K562 (cell line): ENCODE measurements at regions not wholly inside any gene's neighbourhood (a gene's known extent, or its start where the extent isn't known, plus 50 kb on each side); places are given as distances from the start of the nearest gene placed in this dataset.
A peak's percentile ranks its signal among the peaks of the same experiment; 100 is the strongest.

Experiments used
- ATAC-seq: fragments of 200-7000 bp; cut with Tn5 transposase; 3 replicates; pipeline ENCODE4 v1.9.1; 2020; ENCODE audit warnings: moderate library complexity
- BruUV-seq: library from RNA; stranded (reverse); fragments of 400-500 nt; replicated peaks from 2 replicates; lab custom pipeline; 2021; lab: Mats Ljungman, UMichigan
- CTCF ChIA-PET: fragments of 300-600 bp; formaldehyde crosslinking; extraction: SDS; loops from one replicate; lab custom pipeline; 2021; ENCODE audit warnings: low intra/inter-chr PET ratio; lab: Yijun Ruan, JAX
- POLR2A ChIA-PET: fragments of 300-600, 350-650 bp; sonication (Branson Sonifier 250); formaldehyde crosslinking; extraction: SDS; loops from one replicate; lab custom pipeline; 2021; ENCODE audit warnings: antibody characterized with exemption, inconsistent platforms; lab: Yijun Ruan, JAX
- DNase-seq, 4 experiments: peaks; one replicate each; pipeline versions ENCODE4 v3.0.0 to v3.0.0-alpha.2; 2011 to 2018; ENCODE audit warnings: low spot score in 3 of 4, mixed read lengths in 3 of 4; ENCODE audit errors: extremely low read depth in 1 of 4
- FAIRE-seq: peaks from 2 replicates; lab custom pipeline; 2011; peaks lifted over from hg19 to GRCh38; lab: Jason Lieb, UNC
- H2AFZ ChIP-seq: 2 replicates; pipeline ENCODE4 v1.6.0; 2011; ENCODE audit warnings: low read depth, low read length, control low read depth, inconsistent platforms
- H3K27ac ChIP-seq: fragments of 200-600 bp; 3 replicates; pipeline ENCODE4 v1.8.0; 2011; ENCODE audit warnings: low read depth, mild to moderate bottlenecking, control low read depth, inconsistent platforms, low read length, moderate library complexity, mixed read lengths; ENCODE audit errors: extremely low read depth
- H3K27me3 ChIP-seq, 2 experiments: fragments of 300-600 bp in 1 of 2; 2 replicates in 1 of 2; 3 replicates in 1 of 2; pipeline versions ENCODE4 v1.6.0 to v1.8.0; 2011; ENCODE audit warnings: inconsistent platforms in 2 of 2, low read length in 2 of 2, mild to moderate bottlenecking in 1 of 2, mixed read lengths in 1 of 2, moderate library complexity in 1 of 2; ENCODE audit not compliant: control insufficient read depth in 2 of 2, insufficient read depth in 2 of 2
- H3K36me3 ChIP-seq: fragments of 300-600 bp; 3 replicates; pipeline ENCODE4 v1.8.0; 2011; ENCODE audit warnings: mild to moderate bottlenecking, low read length, inconsistent platforms; ENCODE audit not compliant: control insufficient read depth, insufficient read depth
- H3K4me1 ChIP-seq, 2 experiments: fragments of 200-600 bp in 1 of 2; replicated peaks in 1 of 2; 2 replicates in 1 of 2; 3 replicates in 1 of 2; pipeline versions ENCODE4 v1.5.1 to v1.8.0; 2011; ENCODE audit warnings: inconsistent platforms in 2 of 2, low read length in 2 of 2, mild to moderate bottlenecking in 1 of 2, mixed read lengths in 1 of 2, moderate library complexity in 1 of 2; ENCODE audit not compliant: control insufficient read depth in 2 of 2, insufficient read depth in 2 of 2
- H3K4me2 ChIP-seq: 2 replicates; pipeline ENCODE4 v1.6.1; 2011; ENCODE audit warnings: low read length, control low read depth, inconsistent platforms, mixed read lengths; ENCODE audit not compliant: insufficient read depth
- H3K4me3 ChIP-seq: fragments of 200-600 bp; sonication (generic), shearing (Covaris generic); 2 replicates; pipeline ENCODE4 v1.5.1; 2016; ENCODE audit warnings: control low read depth, inconsistent platforms
- H3K79me2 ChIP-seq: fragments of 200-600 bp; 3 replicates; pipeline ENCODE4 v1.8.0; 2011; ENCODE audit warnings: low read length, inconsistent platforms; ENCODE audit not compliant: control insufficient read depth, insufficient read depth
- H3K9ac ChIP-seq, 2 experiments: 2 replicates each; pipeline versions ENCODE4 v1.6.0 to v1.6.1; 2011; ENCODE audit warnings: low read depth in 2 of 2, low read length in 2 of 2, control low read depth in 1 of 2, inconsistent platforms in 1 of 2, mild to moderate bottlenecking in 1 of 2, mixed read lengths in 1 of 2; ENCODE audit not compliant: insufficient read depth in 1 of 2
- H3K9me1 ChIP-seq: one replicate; pipeline ENCODE4 v1.6.0; 2011; ENCODE audit warnings: inconsistent platforms, mild to moderate bottlenecking, low read length, moderate library complexity; ENCODE audit not compliant: control insufficient read depth, insufficient read depth
- H3K9me3 ChIP-seq: replicated peaks from 2 replicates; pipeline ENCODE4 v1.5.1; 2011; ENCODE audit warnings: low read depth, low read length, inconsistent platforms; ENCODE audit not compliant: control insufficient read depth, insufficient read depth
- H4K20me1 ChIP-seq: replicated peaks from 2 replicates; pipeline ENCODE4 v1.6.1; 2011; ENCODE audit warnings: low read length, inconsistent platforms, mixed read lengths; ENCODE audit not compliant: control insufficient read depth, insufficient read depth
- ATF1 ChIP-seq, 2 experiments: fragments of 450-650 bp in 1 of 2; IDR thresholded peaks; 2 replicates each; pipeline ENCODE4 v1.6.1; 2016; ENCODE audit warnings: missing compliant biosample characterization in 1 of 2, missing genetic modification characterization in 1 of 2
- C11orf30 ChIP-seq: fragments of 450-650 bp; IDR thresholded peaks from 2 replicates; pipeline ENCODE4 v1.6.1; 2016; ENCODE audit warnings: low read depth, mild to moderate bottlenecking
- JUNB ChIP-seq: fragments of 450-650 bp; formaldehyde crosslinking; conservative IDR thresholded peaks from 2 replicates; pipeline ENCODE4 v1.4.0; 2020; ENCODE audit warnings: mild to moderate bottlenecking
- KLF10 ChIP-seq: fragments of 250-450 bp; sonication (Bioruptor Pico); IDR thresholded peaks from 2 replicates; pipeline ENCODE4 v1.6.1; 2021; ENCODE audit warnings: matching md5 sums
- MAFG ChIP-seq: fragments of 450-650 bp; conservative IDR thresholded peaks from 2 replicates; pipeline ENCODE4 v1.6.1; 2016; ENCODE audit warnings: missing genetic modification characterization, missing compliant biosample characterization
- MAFK ChIP-seq: IDR thresholded peaks from 2 replicates; pipeline ENCODE4 v1.6.1; 2011; ENCODE audit warnings: low read length, improper control_type of control experiment
- MAZ ChIP-seq, 2 experiments: fragments of 450-650 bp in 1 of 2; sonication (generic) in 1 of 2; formaldehyde crosslinking; IDR thresholded peaks in 1 of 2; conservative IDR thresholded peaks in 1 of 2; 2 replicates each; pipeline versions ENCODE4 v1.4.0 to v1.5.0; 2020; ENCODE audit warnings: mild to moderate bottlenecking in 1 of 2, missing genetic modification reagents in 1 of 2
- NFATC3 ChIP-seq: fragments of 450-650 bp; IDR thresholded peaks from 2 replicates; pipeline ENCODE4 v1.6.1; 2017; ENCODE audit warnings: mild to moderate bottlenecking
- NFXL1 ChIP-seq: fragments of 450-650 bp; formaldehyde crosslinking; IDR thresholded peaks from 2 replicates; pipeline ENCODE4 v1.4.0; 2021; ENCODE audit warnings: mild to moderate bottlenecking
- PHTF2 ChIP-seq: fragments of 250-450 bp; sonication (Bioruptor Pico); IDR thresholded peaks from 2 replicates; pipeline ENCODE4 v1.5.0; 2021; ENCODE audit warnings: mild to moderate bottlenecking
- PURB ChIP-seq: sonication (generic); formaldehyde crosslinking; IDR thresholded peaks from 2 replicates; pipeline ENCODE4 v1.9.0; 2021; ENCODE audit warnings: low read depth, mild to moderate bottlenecking, missing genetic modification reagents
- RFX5 ChIP-seq: IDR thresholded peaks from 2 replicates; pipeline ENCODE4 v1.6.1; 2011; ENCODE audit warnings: low read depth, mild to moderate bottlenecking, improper control_type of control experiment, low read length
- SIN3A ChIP-seq, 2 experiments: fragments of 150-350 bp in 1 of 2; IDR thresholded peaks; 2 replicates each; pipeline ENCODE4 v1.6.1; 2011 to 2016; ENCODE audit warnings: borderline replicate concordance in 2 of 2, low read depth in 2 of 2, low read length in 2 of 2, mild to moderate bottlenecking in 2 of 2, moderate library complexity in 2 of 2; ENCODE audit not compliant: control insufficient read depth in 1 of 2
- SP2 ChIP-seq: IDR thresholded peaks from 2 replicates; pipeline ENCODE4 v1.6.1; 2011; ENCODE audit warnings: mild to moderate bottlenecking, low read depth, low read length, moderate library complexity; ENCODE audit not compliant: poor library complexity, severe bottlenecking; ENCODE audit errors: extremely low read depth
- ZNF175 ChIP-seq: fragments of 200-800 bp; sonication (Bioruptor generic); IDR thresholded peaks from 2 replicates; pipeline ENCODE4 v1.6.1; 2016; ENCODE audit warnings: low read depth, mild to moderate bottlenecking, missing genetic modification characterization, missing compliant biosample characterization
- ZNF316 ChIP-seq: fragments of 450-650 bp; IDR thresholded peaks from 2 replicates; pipeline ENCODE4 v1.6.1; 2016
- WGBS: fragments of 100-300 bp; shearing (Covaris generic); methylation state at CpG from one replicate; pipeline ENCODE4 v1.1.6; 2016; ENCODE audit warnings: low coverage, mixed read lengths; ENCODE audit not compliant: insufficient coverage; ENCODE audit errors: missing lambda C conversion rate; 5-methylcytosine and 5-hydroxymethylcytosine counted together
- in situ Hi-C: fragments of 300-500 bp; cut with MboI; formaldehyde crosslinking; loops from 4 replicates; pipeline ENCODE4 v1.15.0; 2018; ENCODE audit warnings: inconsistent platforms, mixed read lengths
- intact Hi-C: fragments of 100-400 bp; cut with micrococcal nuclease; formaldehyde crosslinking; loops from 2 replicates; pipeline ENCODE4 v1.14.2; 2022
- TF ChIP-seq, protein P1 (sequence below): sonication (generic); formaldehyde crosslinking; IDR thresholded peaks from 2 replicates; pipeline ENCODE4 v1.8.0; 2022; ENCODE audit warnings: mild to moderate bottlenecking, missing genetic modification reagents
- TF ChIP-seq, protein P2 (sequence below): fragments of 450-650 bp; IDR thresholded peaks from 2 replicates; pipeline ENCODE4 v1.6.1; 2016; ENCODE audit warnings: low read depth, mild to moderate bottlenecking, moderate library complexity
- TF ChIP-seq, protein P3 (sequence below): fragments of 200-400 bp; formaldehyde crosslinking; IDR thresholded peaks from 2 replicates; pipeline ENCODE4 v1.6.1; 2017; ENCODE audit warnings: mild to moderate bottlenecking, low read depth, low read length, moderate library complexity

DNA sequence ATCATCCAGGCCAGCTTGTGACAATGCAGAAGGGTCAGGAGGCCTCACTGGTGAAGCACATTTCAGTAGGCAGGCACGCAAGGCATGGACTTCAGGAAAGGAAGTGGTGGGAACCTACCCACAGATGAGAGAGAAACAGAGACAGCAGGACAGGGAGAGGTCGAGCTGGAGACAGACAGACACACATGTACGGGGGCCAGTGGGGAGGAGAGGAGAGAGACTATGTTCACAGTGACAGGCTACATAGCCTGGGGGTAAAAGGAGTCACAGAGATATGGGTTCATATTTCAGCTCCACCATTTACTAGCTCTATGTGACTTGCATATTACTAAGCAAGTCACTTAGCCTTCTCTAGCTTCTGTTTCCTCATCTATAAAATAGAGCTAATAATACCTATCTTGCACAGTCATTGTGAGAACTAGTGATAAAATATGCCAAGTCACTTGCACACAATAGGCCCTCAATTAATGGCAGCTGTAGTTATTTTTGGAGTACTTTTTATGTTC, 91.1 kb upstream of the FUT8 start:
- no peak overlapping the region for H3K27ac ChIP-seq
- no peak for FAIRE-seq
- TF ChIP-seq ZNF175 (CRISPR knock-in tag) (no peak), PHTF2 (CRISPR knock-in tag) (no peak), PURB (no peak), NFXL1 (no peak), NFATC3 (no peak), ZNF316 (peak; percentile 87), MAZ (CRISPR knock-in tag; conservative IDR thresholded peaks at IDR 0.05 in 1 of 2, IDR thresholded peaks at IDR 0.05 in 1 of 2) (no peak), C11orf30 (peak; percentile 49; the same call in 1 of the 2 replicates), MAFG (peak; percentile 79), SP2 (no peak), KLF10 (CRISPR knock-in tag) (no peak), JUNB (CRISPR knock-in tag) (no peak), MAFK (no peak), RFX5 (no peak), SIN3A (IDR thresholded peaks at IDR 0.05; ENCODE audit: borderline replicate concordance in 2 of 2, control insufficient read depth in 1 of 2, low read depth in 2 of 2, low read length in 2 of 2) (no peak), ATF1 (CRISPR knock-in tag; IDR thresholded peaks at IDR 0.05) (no peak), ATF1 (tag; IDR thresholded peaks at IDR 0.05) (no peak)
- TF ChIP-seq, protein P1, sequence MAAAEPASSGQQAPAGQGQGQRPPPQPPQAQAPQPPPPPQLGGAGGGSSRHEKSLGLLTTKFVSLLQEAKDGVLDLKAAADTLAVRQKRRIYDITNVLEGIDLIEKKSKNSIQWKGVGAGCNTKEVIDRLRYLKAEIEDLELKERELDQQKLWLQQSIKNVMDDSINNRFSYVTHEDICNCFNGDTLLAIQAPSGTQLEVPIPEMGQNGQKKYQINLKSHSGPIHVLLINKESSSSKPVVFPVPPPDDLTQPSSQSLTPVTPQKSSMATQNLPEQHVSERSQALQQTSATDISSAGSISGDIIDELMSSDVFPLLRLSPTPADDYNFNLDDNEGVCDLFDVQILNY: no peak
- TF ChIP-seq, protein P2, sequence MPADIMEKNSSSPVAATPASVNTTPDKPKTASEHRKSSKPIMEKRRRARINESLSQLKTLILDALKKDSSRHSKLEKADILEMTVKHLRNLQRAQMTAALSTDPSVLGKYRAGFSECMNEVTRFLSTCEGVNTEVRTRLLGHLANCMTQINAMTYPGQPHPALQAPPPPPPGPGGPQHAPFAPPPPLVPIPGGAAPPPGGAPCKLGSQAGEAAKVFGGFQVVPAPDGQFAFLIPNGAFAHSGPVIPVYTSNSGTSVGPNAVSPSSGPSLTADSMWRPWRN: no peak
- TF ChIP-seq, protein P3, sequence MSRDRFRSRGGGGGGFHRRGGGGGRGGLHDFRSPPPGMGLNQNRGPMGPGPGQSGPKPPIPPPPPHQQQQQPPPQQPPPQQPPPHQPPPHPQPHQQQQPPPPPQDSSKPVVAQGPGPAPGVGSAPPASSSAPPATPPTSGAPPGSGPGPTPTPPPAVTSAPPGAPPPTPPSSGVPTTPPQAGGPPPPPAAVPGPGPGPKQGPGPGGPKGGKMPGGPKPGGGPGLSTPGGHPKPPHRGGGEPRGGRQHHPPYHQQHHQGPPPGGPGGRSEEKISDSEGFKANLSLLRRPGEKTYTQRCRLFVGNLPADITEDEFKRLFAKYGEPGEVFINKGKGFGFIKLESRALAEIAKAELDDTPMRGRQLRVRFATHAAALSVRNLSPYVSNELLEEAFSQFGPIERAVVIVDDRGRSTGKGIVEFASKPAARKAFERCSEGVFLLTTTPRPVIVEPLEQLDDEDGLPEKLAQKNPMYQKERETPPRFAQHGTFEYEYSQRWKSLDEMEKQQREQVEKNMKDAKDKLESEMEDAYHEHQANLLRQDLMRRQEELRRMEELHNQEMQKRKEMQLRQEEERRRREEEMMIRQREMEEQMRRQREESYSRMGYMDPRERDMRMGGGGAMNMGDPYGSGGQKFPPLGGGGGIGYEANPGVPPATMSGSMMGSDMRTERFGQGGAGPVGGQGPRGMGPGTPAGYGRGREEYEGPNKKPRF: no peak

More for the DNA sequence above, 91.1 kb upstream of the FUT8 start:
- H3K36me3 ChIP-seq: no peaks in the 10 kb centered on the region
- in situ Hi-C loops (no loop called here), intact Hi-C loops (no loop called here)
- H3K4me1 ChIP-seq: peaks cover 0 to 4% of the 10 kb centered on the region in 2 experiments; a peak in 2 of 5 replicates
- H2AFZ ChIP-seq: peak overlapping the region; percentile 26
- H3K9me1 ChIP-seq: no peaks in the 10 kb centered on the region
- ATAC-seq (no peak), DNase-seq (no peak)
- H3K9me3 ChIP-seq: no peaks in the 10 kb centered on the region
- POLR2A ChIA-PET: interaction anchor here (1.2 kb wide), 1 partner anchor 28 kb away, joined by 4 read pairs; no protein-coding TSS in a partner anchor
- BruUV-seq: no TSS peak
- 14% methylated on average over 1 of the region's 3 CpGs for WGBS
- no peak overlapping the region for H3K9ac ChIP-seq
- H3K4me2 ChIP-seq: no peak overlapping the region
- H4K20me1 ChIP-seq: no peaks in the 10 kb centered on the region
- H3K4me3 ChIP-seq: no peak overlapping the region
- CTCF ChIA-PET: no interaction called here
- H3K27me3 ChIP-seq: peaks cover 0 to 2% of the 10 kb centered on the region in 2 experiments; a peak in 1 of 5 replicates
- no peaks in the 10 kb centered on the region for H3K79me2 ChIP-seq
